GM23248 (cell line): ENCODE measurements at regions not wholly inside any gene's neighbourhood (a gene's known extent, or its start where the extent isn't known, plus 50 kb on each side); places are given as distances from the start of the nearest gene placed in this dataset.
A peak's percentile ranks its signal among the peaks of the same experiment; 100 is the strongest.

ENCODE experiments used
- DNase-seq: peaks from one replicate; pipeline ENCODE4 v3.0.0-alpha.2; 2015
- H2AFZ ChIP-seq: fragments of 200-600 bp; sonication (generic); 2 replicates; pipeline ENCODE4 v1.6.1; 2016; ENCODE audit warnings: antibody characterized with exemption
- H3F3A ChIP-seq: fragments of 200-600 bp; sonication (generic); 2 replicates; pipeline ENCODE4 v1.6.1; 2016; ENCODE audit warnings: mild to moderate bottlenecking, antibody characterized with exemption, mixed run types; ENCODE audit not compliant: insufficient read depth
- H3K27ac ChIP-seq: fragments of 200-600 bp; sonication (generic); 2 replicates; pipeline ENCODE4 v1.5.1; 2016; ENCODE audit warnings: mild to moderate bottlenecking
- H3K27me3 ChIP-seq: fragments of 200-600 bp; sonication (generic); replicated peaks from 2 replicates; pipeline ENCODE4 v1.6.1; 2016; ENCODE audit warnings: mild to moderate bottlenecking; ENCODE audit not compliant: insufficient read depth
- H3K36me3 ChIP-seq: fragments of 200-600 bp; sonication (generic); 2 replicates; pipeline ENCODE4 v1.6.1; 2016; ENCODE audit warnings: low read depth, mild to moderate bottlenecking
- H3K4me1 ChIP-seq: fragments of 200-600 bp; sonication (generic); 2 replicates; pipeline ENCODE4 v1.6.1; 2016; ENCODE audit warnings: mild to moderate bottlenecking; ENCODE audit not compliant: insufficient read depth
- H3K4me2 ChIP-seq: fragments of 200-600 bp; sonication (generic); one replicate; pipeline ENCODE4 v1.6.1; 2016; ENCODE audit warnings: mild to moderate bottlenecking; ENCODE audit not compliant: unreplicated experiment
- H3K4me3 ChIP-seq: fragments of 200-600 bp; sonication (generic); 2 replicates; pipeline ENCODE4 v1.5.1; 2016; ENCODE audit warnings: mild to moderate bottlenecking
- H3K79me2 ChIP-seq: fragments of 200-600 bp; sonication (generic); 2 replicates; pipeline ENCODE4 v1.6.1; 2016; ENCODE audit warnings: mild to moderate bottlenecking; ENCODE audit not compliant: insufficient read depth
- H3K9ac ChIP-seq: fragments of 200-600 bp; sonication (generic); 2 replicates; pipeline ENCODE4 v1.6.1; 2016; ENCODE audit warnings: mild to moderate bottlenecking
- H3K9me2 ChIP-seq: fragments of 200-600 bp; sonication (generic); 2 replicates; pipeline ENCODE4 v1.6.1; 2016; ENCODE audit warnings: mixed run types, mild to moderate bottlenecking, moderate library complexity; ENCODE audit not compliant: insufficient read depth
- H3K9me3 ChIP-seq: fragments of 200-600 bp; sonication (generic); one replicate; pipeline ENCODE4 v1.6.1; 2017; ENCODE audit warnings: low read depth
- H4K20me1 ChIP-seq: fragments of 200-600 bp; sonication (generic); 2 replicates; pipeline ENCODE4 v1.6.0; 2016; ENCODE audit not compliant: insufficient read depth
- EZH2 ChIP-seq: fragments of 200-600 bp; sonication (generic); IDR thresholded peaks from 2 replicates; pipeline ENCODE4 v1.6.1; 2018; ENCODE audit warnings: antibody characterized with exemption, mild to moderate bottlenecking; ENCODE audit not compliant: insufficient read depth, poor library complexity, severe bottlenecking
- EZH2phosphoT487 ChIP-seq: fragments of 200-600 bp; sonication (generic); IDR thresholded peaks from 2 replicates; pipeline ENCODE4 v1.6.1; 2018; ENCODE audit warnings: antibody characterized with exemption, moderate library complexity, mild to moderate bottlenecking, low read depth; ENCODE audit not compliant: insufficient read depth
- WGBS, 2 experiments: methylation state at CpG; one replicate each; pipeline ENCODE4 v1.1.6; 2015 to 2017; ENCODE audit warnings: low lambda C conversion rate in 2 of 2, low coverage in 1 of 2; ENCODE audit errors: missing lambda C conversion rate in 2 of 2; 5-methylcytosine and 5-hydroxymethylcytosine counted together
- in situ Hi-C: fragments of 300-500 bp; cut with MboI; formaldehyde crosslinking; loops from 2 replicates; pipeline ENCODE4 v1.15.0; 2020

DNA sequence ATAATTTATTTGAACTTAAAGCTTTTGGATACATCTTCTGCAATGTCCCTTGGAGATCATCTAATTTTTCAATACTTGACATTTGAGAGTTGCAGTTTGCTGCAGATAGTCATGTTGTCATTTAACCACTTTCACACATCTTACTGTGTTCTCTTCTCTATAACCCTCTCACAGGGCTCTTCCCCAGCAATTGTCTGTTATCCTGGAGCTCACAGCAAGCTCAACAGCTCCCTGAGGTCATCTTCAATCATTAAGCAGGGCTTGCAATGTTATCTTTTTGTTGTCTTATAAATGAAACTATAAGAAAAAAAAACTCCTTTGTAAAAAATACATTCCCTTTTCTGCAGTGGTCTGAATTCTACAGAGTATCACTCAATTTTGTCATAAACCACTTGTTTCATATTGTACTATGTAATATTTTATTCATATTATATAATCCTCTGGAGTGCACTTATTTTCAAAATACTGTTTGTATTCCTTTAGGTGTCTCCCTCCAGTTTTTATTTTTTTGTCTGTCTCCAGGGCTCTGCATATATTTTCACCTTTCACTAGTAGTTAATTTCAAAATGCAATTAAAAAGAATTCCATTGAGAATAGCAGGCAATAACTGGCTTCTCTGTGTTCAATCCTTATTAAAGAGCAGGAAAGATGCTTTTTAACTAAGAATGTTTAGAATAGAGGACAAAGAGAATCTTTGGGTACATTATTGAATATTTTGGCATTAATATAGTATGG is 106.3 kb upstream of the ARSJ start:
- DNase-seq = no peak
- no peak overlapping the region for H3K4me2 ChIP-seq
- H3K36me3 ChIP-seq = no peaks in the 10 kb centered on the region
- no peaks in the 10 kb centered on the region for H4K20me1 ChIP-seq
- H3K4me3 ChIP-seq = no peak overlapping the region
- H3K9me3 ChIP-seq = no peaks in the 10 kb centered on the region
- no peaks in the 10 kb centered on the region for H3K79me2 ChIP-seq
- H3K4me1 ChIP-seq = peaks cover 32% of the 10 kb centered on the region
- H2AFZ ChIP-seq = no peak overlapping the region
- in situ Hi-C loops = no loop called here
- no peaks in the 10 kb centered on the region for H3K27me3 ChIP-seq
- H3F3A ChIP-seq = peaks cover 19% of the 10 kb centered on the region
- TF ChIP-seq EZH2phosphoT487 (no peak), EZH2 (no peak)
- H3K9me2 ChIP-seq = no peaks in the 10 kb centered on the region
- H3K27ac ChIP-seq = no peak overlapping the region
- H3K9ac ChIP-seq = no peak overlapping the region

- H3K9me2 ChIP-seq = no peaks in the 10 kb centered on the region
- H3K27ac ChIP-seq = peak overlapping the region; percentile 45
Measured at GRCh38 chr4:114087596-114088230, 108.3 kb upstream of the ARSJ start.

DNA sequence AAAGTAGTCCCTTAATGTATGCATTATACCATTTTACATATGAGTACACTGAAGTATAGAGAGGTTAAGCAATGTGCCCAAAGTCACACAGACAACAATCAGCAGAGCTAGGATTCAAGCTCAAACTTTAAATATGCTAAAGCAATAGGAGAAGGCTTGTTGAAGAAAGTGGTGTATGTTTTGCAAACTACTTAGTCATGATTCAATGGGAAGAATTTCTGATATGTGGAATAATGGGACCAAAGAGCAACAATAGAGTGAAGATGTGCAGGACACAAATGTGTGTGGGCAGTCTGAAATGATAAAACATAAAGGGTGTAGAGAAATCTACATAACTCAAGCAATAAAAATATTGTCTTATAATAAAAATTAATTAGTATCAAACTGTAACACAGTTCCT is 109.0 kb upstream of the ARSJ start:
- in situ Hi-C loops = no loop called here
- Histone ChIP-seq H3F3A (peaks cover 19% of the 10 kb centered on the region), H3K9me3 (no peaks in the 10 kb centered on the region), H3K79me2 (no peaks in the 10 kb centered on the region), H3K9me2 (no peaks in the 10 kb centered on the region), H3K4me2 (peak overlapping the region; percentile 63), H3K36me3 (no peaks in the 10 kb centered on the region), H3K9ac (no peak overlapping the region; the same call in 1 of the 2 replicates), H2AFZ (no peak overlapping the region; the same call in 1 of the 2 replicates), H4K20me1 (no peaks in the 10 kb centered on the region), H3K4me1 (peaks cover 26% of the 10 kb centered on the region), H3K4me3 (0 out of 2 replicates have a peak overlapping the region, but pooled peaks have one; percentile 30), H3K27me3 (no peaks in the 10 kb centered on the region), H3K27ac (peak overlapping the region; percentile 45)
- TF ChIP-seq EZH2phosphoT487 = no peak
- no peak for TF ChIP-seq EZH2
- DNase-seq = peak; percentile 33

More at GRCh38 chr4:114087596-114088230, 108.3 kb upstream of the ARSJ start:
- Histone ChIP-seq H3F3A (peaks cover 19% of the 10 kb centered on the region), H3K9ac (peak overlapping the region; percentile 26; the same call in 1 of the 2 replicates), H2AFZ (no peak overlapping the region; the same call in 1 of the 2 replicates), H3K4me3 (peak overlapping the region; percentile 30; the same call in 1 of the 2 replicates), H3K36me3 (no peaks in the 10 kb centered on the region), H3K27me3 (no peaks in the 10 kb centered on the region), H3K79me2 (no peaks in the 10 kb centered on the region), H3K4me1 (peaks cover 26% of the 10 kb centered on the region), H4K20me1 (no peaks in the 10 kb centered on the region), H3K9me3 (no peaks in the 10 kb centered on the region), H3K4me2 (peak overlapping the region; percentile 63)
- in situ Hi-C loops = no loop called here
- no peak for TF ChIP-seq EZH2phosphoT487
- TF ChIP-seq EZH2 = no peak
- WGBS, 2 experiments = 13% methylated on average over 1 of the region's 1 CpG
- DNase-seq = peak; percentile 83

DNA sequence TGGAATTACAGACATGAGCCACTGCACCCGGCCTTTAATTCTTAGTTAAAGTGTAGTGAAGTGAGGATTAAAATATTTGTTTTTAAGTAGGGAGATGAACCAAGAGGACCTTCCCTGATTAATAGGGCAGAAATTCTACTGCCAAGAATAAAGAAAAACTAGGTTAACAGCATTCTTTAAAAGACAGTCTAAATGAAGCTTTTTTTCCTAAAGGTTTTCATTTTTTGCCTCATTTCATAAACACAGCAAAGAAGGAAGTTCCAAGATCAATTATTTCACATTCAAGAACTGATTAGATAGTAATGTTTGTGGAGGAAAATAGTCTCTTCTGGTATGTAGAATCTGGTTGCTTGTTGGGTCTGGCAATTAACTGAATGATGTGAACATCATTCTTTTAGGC is 112.1 kb upstream of the ARSJ start:
- H3K36me3 ChIP-seq = no peaks in the 10 kb centered on the region
- no peak for TF ChIP-seq EZH2
- H3K9ac ChIP-seq = no peak overlapping the region
- DNase-seq = no peak
- H2AFZ ChIP-seq = peak overlapping the region; percentile 28
- no peaks in the 10 kb centered on the region for H4K20me1 ChIP-seq
- in situ Hi-C loops = no loop called here
- 56 to 58% methylated on average over 1 of the region's 1 CpG for WGBS, 2 experiments
- no peak overlapping the region for H3K27ac ChIP-seq
- no peaks in the 10 kb centered on the region for H3K79me2 ChIP-seq
- peaks cover 19% of the 10 kb centered on the region for H3F3A ChIP-seq
- H3K4me1 ChIP-seq = peaks cover 23% of the 10 kb centered on the region
- no peak overlapping the region for H3K4me2 ChIP-seq
- no peaks in the 10 kb centered on the region for H3K27me3 ChIP-seq
- no peak overlapping the region for H3K4me3 ChIP-seq
- no peaks in the 10 kb centered on the region for H3K9me2 ChIP-seq
- H3K9me3 ChIP-seq = no peaks in the 10 kb centered on the region

DNA sequence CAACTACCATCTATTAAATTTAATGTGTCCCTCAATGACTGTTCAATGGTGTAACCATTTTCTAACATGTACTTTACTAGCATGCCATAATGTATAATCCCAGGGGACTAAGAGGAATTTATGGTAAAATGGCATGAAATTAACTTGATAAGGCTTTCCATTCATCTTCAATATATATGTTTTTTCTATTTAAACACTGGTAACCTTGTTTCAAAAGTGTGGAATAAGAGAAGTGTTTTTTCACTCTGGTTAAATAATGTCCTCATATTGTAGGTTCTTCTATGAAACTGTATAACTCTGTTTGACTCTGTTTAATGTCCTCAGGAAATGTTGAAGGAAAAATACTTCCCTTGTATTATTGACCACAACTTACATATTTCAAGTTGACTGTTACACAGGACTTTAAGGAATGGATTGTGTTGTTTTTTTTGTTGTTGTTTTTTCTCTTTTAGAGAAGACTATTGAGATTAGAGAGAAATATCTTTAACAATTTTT is 113.8 kb upstream of the ARSJ start:
- no peak for DNase-seq
- Histone ChIP-seq H3K36me3 (no peaks in the 10 kb centered on the region), H3K27ac (no peak overlapping the region), H3K27me3 (no peaks in the 10 kb centered on the region), H3K9ac (no peak overlapping the region), H3K9me3 (no peaks in the 10 kb centered on the region), H3F3A (peaks cover 5% of the 10 kb centered on the region), H3K4me3 (no peak overlapping the region), H3K4me1 (peaks cover 7% of the 10 kb centered on the region), H3K4me2 (no peak overlapping the region), H2AFZ (no peak overlapping the region), H3K9me2 (no peaks in the 10 kb centered on the region), H3K79me2 (no peaks in the 10 kb centered on the region), H4K20me1 (no peaks in the 10 kb centered on the region)
- in situ Hi-C loops = no loop called here
- TF ChIP-seq EZH2phosphoT487 = no peak
- TF ChIP-seq EZH2 = no peak
